ENCODE measurements at regions not wholly inside any gene's neighbourhood (a gene's known extent, or its start where the extent isn't known, plus 50 kb on each side); places are given as distances from the start of the nearest gene placed in this dataset.

DNA sequence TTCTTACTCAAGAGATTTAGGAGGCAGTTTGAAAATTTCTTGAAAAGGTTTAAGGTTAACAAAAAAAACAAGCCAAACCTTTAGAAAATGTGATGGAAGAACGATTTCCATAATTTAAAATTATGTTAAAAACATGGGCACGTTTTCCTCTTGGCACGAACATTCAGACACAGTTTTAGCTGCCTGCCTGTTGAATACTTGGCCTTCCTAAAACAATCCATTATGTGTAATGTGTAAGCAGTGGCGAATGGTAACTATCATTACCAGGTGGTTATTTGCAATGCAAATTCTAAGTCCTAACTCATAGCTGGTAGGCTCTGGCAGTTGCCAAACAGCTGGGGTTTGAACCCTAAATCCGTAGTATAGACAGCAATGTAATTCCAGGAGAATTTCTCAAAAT is 1425.7 kb upstream of the SLC10A2 start (continued):
- TF ChIP-seq, protein P1, sequence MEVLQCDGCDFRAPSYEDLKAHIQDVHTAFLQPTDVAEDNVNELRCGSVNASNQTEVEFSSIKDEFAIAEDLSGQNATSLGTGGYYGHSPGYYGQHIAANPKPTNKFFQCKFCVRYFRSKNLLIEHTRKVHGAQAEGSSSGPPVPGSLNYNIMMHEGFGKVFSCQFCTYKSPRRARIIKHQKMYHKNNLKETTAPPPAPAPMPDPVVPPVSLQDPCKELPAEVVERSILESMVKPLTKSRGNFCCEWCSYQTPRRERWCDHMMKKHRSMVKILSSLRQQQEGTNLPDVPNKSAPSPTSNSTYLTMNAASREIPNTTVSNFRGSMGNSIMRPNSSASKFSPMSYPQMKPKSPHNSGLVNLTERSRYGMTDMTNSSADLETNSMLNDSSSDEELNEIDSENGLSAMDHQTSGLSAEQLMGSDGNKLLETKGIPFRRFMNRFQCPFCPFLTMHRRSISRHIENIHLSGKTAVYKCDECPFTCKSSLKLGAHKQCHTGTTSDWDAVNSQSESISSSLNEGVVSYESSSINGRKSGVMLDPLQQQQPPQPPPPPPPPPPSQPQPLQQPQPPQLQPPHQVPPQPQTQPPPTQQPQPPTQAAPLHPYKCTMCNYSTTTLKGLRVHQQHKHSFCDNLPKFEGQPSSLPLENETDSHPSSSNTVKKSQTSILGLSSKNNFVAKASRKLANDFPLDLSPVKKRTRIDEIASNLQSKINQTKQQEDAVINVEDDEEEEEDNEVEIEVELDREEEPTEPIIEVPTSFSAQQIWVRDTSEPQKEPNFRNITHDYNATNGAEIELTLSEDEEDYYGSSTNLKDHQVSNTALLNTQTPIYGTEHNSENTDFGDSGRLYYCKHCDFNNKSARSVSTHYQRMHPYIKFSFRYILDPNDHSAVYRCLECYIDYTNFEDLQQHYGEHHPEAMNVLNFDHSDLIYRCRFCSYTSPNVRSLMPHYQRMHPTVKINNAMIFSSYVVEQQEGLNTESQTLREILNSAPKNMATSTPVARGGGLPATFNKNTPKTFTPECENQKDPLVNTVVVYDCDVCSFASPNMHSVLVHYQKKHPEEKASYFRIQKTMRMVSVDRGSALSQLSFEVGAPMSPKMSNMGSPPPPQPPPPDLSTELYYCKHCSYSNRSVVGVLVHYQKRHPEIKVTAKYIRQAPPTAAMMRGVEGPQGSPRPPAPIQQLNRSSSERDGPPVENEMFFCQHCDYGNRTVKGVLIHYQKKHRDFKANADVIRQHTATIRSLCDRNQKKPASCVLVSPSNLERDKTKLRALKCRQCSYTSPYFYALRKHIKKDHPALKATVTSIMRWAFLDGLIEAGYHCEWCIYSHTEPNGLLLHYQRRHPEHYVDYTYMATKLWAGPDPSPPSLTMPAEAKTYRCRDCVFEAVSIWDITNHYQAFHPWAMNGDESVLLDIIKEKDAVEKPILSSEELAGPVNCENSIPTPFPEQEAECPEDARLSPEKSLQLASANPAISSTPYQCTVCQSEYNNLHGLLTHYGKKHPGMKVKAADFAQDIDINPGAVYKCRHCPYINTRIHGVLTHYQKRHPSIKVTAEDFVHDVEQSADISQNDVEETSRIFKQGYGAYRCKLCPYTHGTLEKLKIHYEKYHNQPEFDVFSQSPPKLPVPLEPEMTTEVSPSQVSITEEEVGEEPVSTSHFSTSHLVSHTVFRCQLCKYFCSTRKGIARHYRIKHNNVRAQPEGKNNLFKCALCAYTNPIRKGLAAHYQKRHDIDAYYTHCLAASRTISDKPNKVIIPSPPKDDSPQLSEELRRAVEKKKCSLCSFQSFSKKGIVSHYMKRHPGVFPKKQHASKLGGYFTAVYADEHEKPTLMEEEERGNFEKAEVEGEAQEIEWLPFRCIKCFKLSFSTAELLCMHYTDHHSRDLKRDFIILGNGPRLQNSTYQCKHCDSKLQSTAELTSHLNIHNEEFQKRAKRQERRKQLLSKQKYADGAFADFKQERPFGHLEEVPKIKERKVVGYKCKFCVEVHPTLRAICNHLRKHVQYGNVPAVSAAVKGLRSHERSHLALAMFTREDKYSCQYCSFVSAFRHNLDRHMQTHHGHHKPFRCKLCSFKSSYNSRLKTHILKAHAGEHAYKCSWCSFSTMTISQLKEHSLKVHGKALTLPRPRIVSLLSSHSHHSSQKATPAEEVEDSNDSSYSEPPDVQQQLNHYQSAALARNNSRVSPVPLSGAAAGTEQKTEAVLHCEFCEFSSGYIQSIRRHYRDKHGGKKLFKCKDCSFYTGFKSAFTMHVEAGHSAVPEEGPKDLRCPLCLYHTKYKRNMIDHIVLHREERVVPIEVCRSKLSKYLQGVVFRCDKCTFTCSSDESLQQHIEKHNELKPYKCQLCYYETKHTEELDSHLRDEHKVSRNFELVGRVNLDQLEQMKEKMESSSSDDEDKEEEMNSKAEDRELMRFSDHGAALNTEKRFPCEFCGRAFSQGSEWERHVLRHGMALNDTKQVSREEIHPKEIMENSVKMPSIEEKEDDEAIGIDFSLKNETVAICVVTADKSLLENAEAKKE (CRISPR knock-in tag; IDR thresholded peaks at IDR 0.05), result no peak

DNA sequence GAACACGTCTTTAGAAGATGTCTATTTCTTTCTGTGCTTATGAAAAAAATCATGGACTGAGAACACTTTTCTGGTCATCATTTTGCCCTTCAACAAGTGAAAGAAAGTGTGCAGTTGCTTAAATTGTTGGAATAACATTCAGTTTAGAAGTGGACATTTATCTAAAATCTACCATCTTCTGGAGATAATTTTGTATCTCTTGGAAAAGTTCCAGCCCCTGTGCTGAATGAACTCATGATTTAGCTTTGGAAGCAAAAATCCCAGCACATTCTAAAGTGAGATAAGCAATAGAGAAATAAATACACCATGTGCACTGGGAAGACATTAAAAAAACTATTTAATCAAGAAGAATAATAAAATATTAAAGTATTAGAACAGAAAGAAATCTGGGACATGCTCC is 1420.8 kb upstream of the SLC10A2 start:
- Histone ChIP-seq H3K36me3 (ENCODE audit: insufficient read depth) (no peaks in the 10 kb centered on the region), H3K79me2 (replicated peaks; ENCODE audit: insufficient read depth) (no peaks in the 10 kb centered on the region), H4K20me1 (replicated peaks; ENCODE audit: insufficient read depth) (no peaks in the 10 kb centered on the region), H3K9me2 (ENCODE audit: insufficient read depth) (no peaks in the 10 kb centered on the region), H3K4me2 (no peak overlapping the region), H3F3A (replicated peaks; ENCODE audit: low read depth) (no peaks in the 10 kb centered on the region), H3K4me3 (no peak overlapping the region), H3K27ac (ENCODE audit: low read depth) (no peak overlapping the region), H3K4me1 (ENCODE audit: insufficient read depth) (no peaks in the 10 kb centered on the region), H3K27me3 (ENCODE audit: insufficient read depth) (no peaks in the 10 kb centered on the region), H2AFZ (no peak overlapping the region)
- ATAC-seq (no peak), DNase-seq (ENCODE audit: low spot score) (no peak)
- Mint-ChIP-seq H3K9me3 (no peaks in the 10 kb centered on the region), H3K27ac (no peak overlapping the region), H3K4me1 (peaks cover 3% of the 10 kb centered on the region; the same call in 2 of the 3 replicates), H3K4me3 (no peak overlapping the region), H3K27me3 (ENCODE audit: insufficient read depth, low read depth, poor library complexity) (no peaks in the 10 kb centered on the region), H3K36me3 (ENCODE audit: low read depth) (no peaks in the 10 kb centered on the region)
- TF ChIP-seq NANOG (IDR thresholded peaks at IDR 0.05; ENCODE audit: borderline replicate concordance) (no peak), CREB1 (CRISPR knock-in tag; IDR thresholded peaks at IDR 0.05; ENCODE audit: low read depth) (no peak), JUNB (IDR thresholded peaks at IDR 0.05; ENCODE audit: unreplicated experiment) (no peak), EZH2 (IDR thresholded peaks at IDR 0.05; ENCODE audit: low read depth, unreplicated experiment) (no peak), STAT1 (IDR thresholded peaks at IDR 0.05; ENCODE audit: unreplicated experiment) (no peak), EZH2phosphoT487 (IDR thresholded peaks at IDR 0.05; ENCODE audit: unreplicated experiment) (no peak)
- TF ChIP-seq, protein P2, sequence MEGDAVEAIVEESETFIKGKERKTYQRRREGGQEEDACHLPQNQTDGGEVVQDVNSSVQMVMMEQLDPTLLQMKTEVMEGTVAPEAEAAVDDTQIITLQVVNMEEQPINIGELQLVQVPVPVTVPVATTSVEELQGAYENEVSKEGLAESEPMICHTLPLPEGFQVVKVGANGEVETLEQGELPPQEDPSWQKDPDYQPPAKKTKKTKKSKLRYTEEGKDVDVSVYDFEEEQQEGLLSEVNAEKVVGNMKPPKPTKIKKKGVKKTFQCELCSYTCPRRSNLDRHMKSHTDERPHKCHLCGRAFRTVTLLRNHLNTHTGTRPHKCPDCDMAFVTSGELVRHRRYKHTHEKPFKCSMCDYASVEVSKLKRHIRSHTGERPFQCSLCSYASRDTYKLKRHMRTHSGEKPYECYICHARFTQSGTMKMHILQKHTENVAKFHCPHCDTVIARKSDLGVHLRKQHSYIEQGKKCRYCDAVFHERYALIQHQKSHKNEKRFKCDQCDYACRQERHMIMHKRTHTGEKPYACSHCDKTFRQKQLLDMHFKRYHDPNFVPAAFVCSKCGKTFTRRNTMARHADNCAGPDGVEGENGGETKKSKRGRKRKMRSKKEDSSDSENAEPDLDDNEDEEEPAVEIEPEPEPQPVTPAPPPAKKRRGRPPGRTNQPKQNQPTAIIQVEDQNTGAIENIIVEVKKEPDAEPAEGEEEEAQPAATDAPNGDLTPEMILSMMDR (conservative IDR thresholded peaks at IDR 0.05; ENCODE audit: low read depth in 2 of 2), result no peak
- TF ChIP-seq, protein P3, sequence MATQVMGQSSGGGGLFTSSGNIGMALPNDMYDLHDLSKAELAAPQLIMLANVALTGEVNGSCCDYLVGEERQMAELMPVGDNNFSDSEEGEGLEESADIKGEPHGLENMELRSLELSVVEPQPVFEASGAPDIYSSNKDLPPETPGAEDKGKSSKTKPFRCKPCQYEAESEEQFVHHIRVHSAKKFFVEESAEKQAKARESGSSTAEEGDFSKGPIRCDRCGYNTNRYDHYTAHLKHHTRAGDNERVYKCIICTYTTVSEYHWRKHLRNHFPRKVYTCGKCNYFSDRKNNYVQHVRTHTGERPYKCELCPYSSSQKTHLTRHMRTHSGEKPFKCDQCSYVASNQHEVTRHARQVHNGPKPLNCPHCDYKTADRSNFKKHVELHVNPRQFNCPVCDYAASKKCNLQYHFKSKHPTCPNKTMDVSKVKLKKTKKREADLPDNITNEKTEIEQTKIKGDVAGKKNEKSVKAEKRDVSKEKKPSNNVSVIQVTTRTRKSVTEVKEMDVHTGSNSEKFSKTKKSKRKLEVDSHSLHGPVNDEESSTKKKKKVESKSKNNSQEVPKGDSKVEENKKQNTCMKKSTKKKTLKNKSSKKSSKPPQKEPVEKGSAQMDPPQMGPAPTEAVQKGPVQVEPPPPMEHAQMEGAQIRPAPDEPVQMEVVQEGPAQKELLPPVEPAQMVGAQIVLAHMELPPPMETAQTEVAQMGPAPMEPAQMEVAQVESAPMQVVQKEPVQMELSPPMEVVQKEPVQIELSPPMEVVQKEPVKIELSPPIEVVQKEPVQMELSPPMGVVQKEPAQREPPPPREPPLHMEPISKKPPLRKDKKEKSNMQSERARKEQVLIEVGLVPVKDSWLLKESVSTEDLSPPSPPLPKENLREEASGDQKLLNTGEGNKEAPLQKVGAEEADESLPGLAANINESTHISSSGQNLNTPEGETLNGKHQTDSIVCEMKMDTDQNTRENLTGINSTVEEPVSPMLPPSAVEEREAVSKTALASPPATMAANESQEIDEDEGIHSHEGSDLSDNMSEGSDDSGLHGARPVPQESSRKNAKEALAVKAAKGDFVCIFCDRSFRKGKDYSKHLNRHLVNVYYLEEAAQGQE (IDR thresholded peaks at IDR 0.05; ENCODE audit: unreplicated experiment), result no peak

All from GM23338 (cell line).